ENCODE measurements at regions not wholly inside any gene's neighbourhood (a gene's known extent, or its start where the extent isn't known, plus 50 kb on each side); places are given as distances from the start of the nearest gene placed in this dataset.

DNA sequence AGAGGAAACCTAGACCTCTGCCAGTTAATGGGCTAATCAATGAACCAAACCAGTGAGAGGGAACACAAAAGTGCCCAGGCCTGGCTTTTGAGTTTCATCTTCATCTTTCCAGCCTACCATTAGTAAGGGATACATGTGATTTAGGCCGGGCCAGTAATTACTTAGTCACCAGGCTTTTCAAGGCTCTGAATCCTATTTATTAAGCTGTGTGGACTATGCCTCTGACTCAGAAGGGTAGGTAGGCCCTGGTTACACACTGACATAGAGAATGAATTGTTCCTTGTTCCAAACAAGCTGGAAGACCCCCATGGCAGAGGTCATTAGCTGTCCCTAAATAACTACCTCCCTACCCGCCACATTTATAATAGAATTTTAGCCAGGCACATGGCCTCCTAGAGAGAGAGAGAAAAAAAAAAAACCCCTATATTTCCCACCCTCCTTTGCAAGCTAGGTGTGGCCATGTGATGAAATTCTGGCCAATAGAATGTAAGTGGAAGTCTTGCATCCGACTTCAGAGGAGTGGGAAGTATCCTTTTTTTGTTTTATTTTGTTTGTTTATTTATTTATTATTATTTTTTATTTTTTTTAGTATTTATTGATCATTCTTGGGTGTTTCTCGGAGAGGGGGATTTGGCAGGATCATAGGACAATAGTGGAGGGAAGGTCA lies 112.3 kb upstream of the BCOR start:
- Histone ChIP-seq H3K9ac (ENCODE audit: low read depth in 2 of 2, low read length in 2 of 2) (no peak overlapping the region), H3K4me1 (no peaks in the 10 kb centered on the region), H3K27me3 (no peaks in the 10 kb centered on the region), H3K27ac (no peak overlapping the region), H3K36me3 (no peaks in the 10 kb centered on the region), H3K9me3 (no peaks in the 10 kb centered on the region), H3K4me3 (no peak overlapping the region)
- intact Hi-C loops (cut with DNase I): no loop called here
- DNase-seq: no peak
- TF ChIP-seq, protein P1, sequence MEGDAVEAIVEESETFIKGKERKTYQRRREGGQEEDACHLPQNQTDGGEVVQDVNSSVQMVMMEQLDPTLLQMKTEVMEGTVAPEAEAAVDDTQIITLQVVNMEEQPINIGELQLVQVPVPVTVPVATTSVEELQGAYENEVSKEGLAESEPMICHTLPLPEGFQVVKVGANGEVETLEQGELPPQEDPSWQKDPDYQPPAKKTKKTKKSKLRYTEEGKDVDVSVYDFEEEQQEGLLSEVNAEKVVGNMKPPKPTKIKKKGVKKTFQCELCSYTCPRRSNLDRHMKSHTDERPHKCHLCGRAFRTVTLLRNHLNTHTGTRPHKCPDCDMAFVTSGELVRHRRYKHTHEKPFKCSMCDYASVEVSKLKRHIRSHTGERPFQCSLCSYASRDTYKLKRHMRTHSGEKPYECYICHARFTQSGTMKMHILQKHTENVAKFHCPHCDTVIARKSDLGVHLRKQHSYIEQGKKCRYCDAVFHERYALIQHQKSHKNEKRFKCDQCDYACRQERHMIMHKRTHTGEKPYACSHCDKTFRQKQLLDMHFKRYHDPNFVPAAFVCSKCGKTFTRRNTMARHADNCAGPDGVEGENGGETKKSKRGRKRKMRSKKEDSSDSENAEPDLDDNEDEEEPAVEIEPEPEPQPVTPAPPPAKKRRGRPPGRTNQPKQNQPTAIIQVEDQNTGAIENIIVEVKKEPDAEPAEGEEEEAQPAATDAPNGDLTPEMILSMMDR (IDR thresholded peaks at IDR 0.05): no peak

DNA sequence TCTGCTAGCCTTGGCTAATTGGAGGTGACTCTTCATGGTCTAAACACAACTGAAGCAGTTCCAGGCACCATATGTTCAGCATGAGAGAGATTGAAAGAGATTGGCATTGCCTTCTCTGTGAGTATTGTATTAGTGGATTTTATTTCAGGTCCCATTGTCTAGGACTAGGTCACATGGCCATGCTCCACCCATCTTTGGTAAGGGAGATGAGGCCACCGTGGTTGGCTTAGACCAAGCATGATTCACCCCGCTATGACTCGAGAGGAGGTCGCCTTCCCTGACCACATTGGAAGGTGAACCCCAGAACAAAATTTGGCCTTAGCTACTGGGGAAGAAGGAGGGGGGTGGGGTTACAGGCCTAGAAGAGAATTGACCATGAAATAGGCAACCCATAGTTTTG lies 109.9 kb upstream of the BCOR start:
- Histone ChIP-seq H3K4me3 (no peak overlapping the region), H3K27me3 (no peaks in the 10 kb centered on the region), H3K9ac (ENCODE audit: low read depth in 2 of 2, low read length in 2 of 2) (no peak overlapping the region), H3K36me3 (no peaks in the 10 kb centered on the region), H3K27ac (no peak overlapping the region), H3K9me3 (no peaks in the 10 kb centered on the region), H3K4me1 (no peaks in the 10 kb centered on the region)
- no peak for DNase-seq
- intact Hi-C loops (cut with DNase I): no loop called here
- TF ChIP-seq, protein P1 (IDR thresholded peaks at IDR 0.05): no peak

DNA sequence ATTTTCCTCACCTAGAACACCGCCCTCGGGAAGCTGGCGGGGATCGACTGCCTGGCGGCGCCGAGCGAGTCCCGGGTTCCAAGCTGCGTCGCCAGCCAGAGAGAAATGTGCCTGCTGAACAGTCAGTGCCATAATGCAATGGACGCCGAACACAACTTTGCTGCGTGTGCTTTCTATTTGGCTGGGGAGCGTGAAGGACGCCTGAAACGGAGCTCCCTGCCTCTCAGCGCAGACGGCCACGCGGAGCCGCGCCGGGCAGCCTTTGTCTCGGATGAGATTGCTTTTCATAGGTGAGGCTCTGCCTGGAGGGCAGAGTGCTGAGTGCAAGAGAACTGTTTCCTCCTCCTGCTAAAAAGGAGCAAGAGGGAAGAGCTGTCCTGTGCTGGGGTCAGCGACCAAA lies 107.7 kb upstream of the BCOR start:
- H3K36me3 ChIP-seq: no peaks in the 10 kb centered on the region
- H3K27ac ChIP-seq: no peak overlapping the region
- no peak overlapping the region for H3K4me3 ChIP-seq
- DNase-seq: no peak
- TF ChIP-seq, protein P1 (IDR thresholded peaks at IDR 0.05): no peak
- H3K9ac ChIP-seq (ENCODE audit: low read depth in 2 of 2, low read length in 2 of 2): no peak overlapping the region
- no peaks in the 10 kb centered on the region for H3K9me3 ChIP-seq
- no peaks in the 10 kb centered on the region for H3K27me3 ChIP-seq
- intact Hi-C loops (cut with DNase I): no loop called here
- H3K4me1 ChIP-seq: no peaks in the 10 kb centered on the region

DNA sequence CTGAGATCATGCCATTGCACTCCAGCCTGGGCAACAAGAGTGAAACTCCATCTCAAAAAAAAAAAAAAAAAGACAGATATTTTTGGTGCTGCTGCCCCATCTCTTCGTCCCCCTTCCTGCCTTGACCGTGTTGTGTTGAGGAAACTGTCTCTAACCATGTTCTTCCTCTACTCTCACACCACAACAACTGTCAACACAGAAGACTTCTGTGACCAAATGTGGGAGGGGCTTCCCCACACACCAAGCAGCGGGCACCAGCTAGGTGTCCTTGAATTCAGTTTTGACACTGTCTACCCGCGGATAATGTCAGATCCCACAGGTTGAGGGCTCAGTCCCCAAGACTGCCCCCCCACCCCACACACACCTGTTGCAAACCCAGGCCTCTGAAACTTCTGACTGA lies 104.7 kb upstream of the BCOR start:
- Histone ChIP-seq H3K9me3 (no peaks in the 10 kb centered on the region), H3K36me3 (no peaks in the 10 kb centered on the region), H3K4me3 (no peak overlapping the region), H3K27ac (no peak overlapping the region), H3K4me1 (no peaks in the 10 kb centered on the region), H3K9ac (ENCODE audit: low read depth in 2 of 2, low read length in 2 of 2) (no peak overlapping the region), H3K27me3 (no peaks in the 10 kb centered on the region)
- intact Hi-C loops (cut with DNase I): no loop called here
- DNase-seq: no peak
- TF ChIP-seq, protein P1 (IDR thresholded peaks at IDR 0.05): no peak

DNA sequence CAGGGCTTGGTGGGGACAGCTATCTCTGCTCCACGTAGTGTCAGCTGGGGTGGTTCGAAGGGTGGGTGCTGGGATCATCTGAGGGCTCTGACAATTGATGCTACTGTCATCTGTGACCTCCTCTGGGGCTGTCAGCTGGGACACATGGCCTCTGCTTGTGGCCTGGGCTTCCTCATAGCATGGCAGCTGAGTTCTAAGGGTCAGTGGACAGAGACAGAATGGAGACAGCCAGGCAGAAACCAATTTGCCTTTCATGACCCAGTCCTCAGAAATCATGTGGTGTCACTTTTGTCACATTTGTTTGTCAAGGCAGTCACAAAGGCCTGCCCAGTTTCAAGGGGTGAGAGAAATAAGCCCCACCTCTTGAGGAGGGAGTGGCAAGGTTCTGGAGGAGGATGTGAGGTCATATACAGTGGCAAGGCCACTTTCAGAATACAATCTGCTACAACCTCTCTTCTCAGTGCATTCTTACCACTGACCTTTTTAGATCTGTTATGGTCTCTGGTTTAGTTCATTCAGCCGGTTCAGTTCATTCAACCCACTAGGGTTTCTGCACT lies 103.6 kb upstream of the BCOR start:
- no peak for DNase-seq
- no peak overlapping the region for H3K27ac ChIP-seq

More for the DNA sequence above, 103.6 kb upstream of the BCOR start:
- Histone ChIP-seq H3K4me3 (no peak overlapping the region), H3K27me3 (no peaks in the 10 kb centered on the region), H3K4me1 (no peaks in the 10 kb centered on the region), H3K9ac (ENCODE audit: low read depth in 2 of 2, low read length in 2 of 2) (no peak overlapping the region), H3K9me3 (no peaks in the 10 kb centered on the region), H3K36me3 (no peaks in the 10 kb centered on the region)
- intact Hi-C loops (cut with DNase I): no loop called here
- TF ChIP-seq, protein P1 (IDR thresholded peaks at IDR 0.05): no peak
